Mucosa of descending colon (tissue), 3 donors: ENCODE measurements at regions not wholly inside any gene's neighbourhood (a gene's known extent, or its start where the extent isn't known, plus 50 kb on each side); places are given as distances from the start of the nearest gene placed in this dataset.

Experiments
- ATAC-seq: fragments of 200-7000 bp; cut with Tn5 transposase; one replicate; pipeline ENCODE4 v1.9.1; 2020; ENCODE audit warnings: mild to moderate bottlenecking, moderate library complexity
- DNase-seq, 3 donors: peaks; one replicate each; pipeline ENCODE4 v3.0.0-alpha.2; 2020
- H3K36me3 ChIP-seq: fragments of 200-600 bp; one replicate; pipeline ENCODE4 v1.8.0; 2021; ENCODE audit warnings: low read depth, mild to moderate bottlenecking
- H3K4me1 ChIP-seq: fragments of 200-600 bp; one replicate; pipeline ENCODE4 v1.8.0; 2021; ENCODE audit warnings: low read depth, mild to moderate bottlenecking
- H3K4me3 ChIP-seq: fragments of 200-600 bp; one replicate; pipeline ENCODE4 v1.8.0; 2021; ENCODE audit warnings: mild to moderate bottlenecking
- H3K9me3 ChIP-seq: fragments of 200-600 bp; one replicate; pipeline ENCODE4 v1.8.0; 2021; ENCODE audit warnings: mild to moderate bottlenecking
- intact Hi-C, 2 donors: fragments of 100-400 bp; cut with DNase I in 1 of 2; cut with micrococcal nuclease in 1 of 2; formaldehyde crosslinking; loops; one replicate each; pipeline versions ENCODE4 v1.11.0 to v1.11.1; 2022; cut with DNase I, micrococcal nuclease
- TF ChIP-seq, protein P1 (sequence below): fragments of 200-600 bp; IDR thresholded peaks from one replicate; pipeline ENCODE4 v1.8.0; 2022; ENCODE audit warnings: antibody characterized with exemption, mild to moderate bottlenecking
- donor health status: DM: no; HTN: no; CAD: no; lungs with moderate emphysema.
- donor health status: DM: no; HTN: no; CAD: no.
- donor health status: DM: no; HTN: yes; CAD: no.

DNA sequence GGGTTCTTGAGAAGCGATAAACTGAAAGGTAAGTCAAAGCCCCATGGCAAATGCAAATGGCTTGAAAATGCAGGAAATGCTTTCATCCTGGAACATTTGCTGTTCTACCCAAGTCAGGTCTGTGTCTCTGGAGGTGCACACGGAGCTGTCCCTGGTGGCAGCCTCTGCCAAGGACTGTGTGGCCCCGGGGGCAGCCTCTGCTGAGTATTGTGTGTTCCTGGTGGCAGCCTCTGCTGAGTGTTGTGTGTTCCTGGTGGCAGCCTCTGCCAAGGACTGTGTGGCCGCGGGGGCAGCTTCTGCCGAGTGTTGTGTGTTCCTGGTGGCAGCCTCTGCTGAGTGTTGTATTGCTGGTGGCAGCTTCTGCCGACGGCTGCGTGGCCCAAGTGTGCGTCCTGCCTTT lies 135.6 kb upstream of the ALKAL2 start:
- H3K4me1 ChIP-seq: no peaks in the 10 kb centered on the region
- H3K9me3 ChIP-seq: no peaks in the 10 kb centered on the region
- ATAC-seq (no peak), DNase-seq (no peak)
- H3K36me3 ChIP-seq: no peaks in the 10 kb centered on the region
- TF ChIP-seq, protein P1, sequence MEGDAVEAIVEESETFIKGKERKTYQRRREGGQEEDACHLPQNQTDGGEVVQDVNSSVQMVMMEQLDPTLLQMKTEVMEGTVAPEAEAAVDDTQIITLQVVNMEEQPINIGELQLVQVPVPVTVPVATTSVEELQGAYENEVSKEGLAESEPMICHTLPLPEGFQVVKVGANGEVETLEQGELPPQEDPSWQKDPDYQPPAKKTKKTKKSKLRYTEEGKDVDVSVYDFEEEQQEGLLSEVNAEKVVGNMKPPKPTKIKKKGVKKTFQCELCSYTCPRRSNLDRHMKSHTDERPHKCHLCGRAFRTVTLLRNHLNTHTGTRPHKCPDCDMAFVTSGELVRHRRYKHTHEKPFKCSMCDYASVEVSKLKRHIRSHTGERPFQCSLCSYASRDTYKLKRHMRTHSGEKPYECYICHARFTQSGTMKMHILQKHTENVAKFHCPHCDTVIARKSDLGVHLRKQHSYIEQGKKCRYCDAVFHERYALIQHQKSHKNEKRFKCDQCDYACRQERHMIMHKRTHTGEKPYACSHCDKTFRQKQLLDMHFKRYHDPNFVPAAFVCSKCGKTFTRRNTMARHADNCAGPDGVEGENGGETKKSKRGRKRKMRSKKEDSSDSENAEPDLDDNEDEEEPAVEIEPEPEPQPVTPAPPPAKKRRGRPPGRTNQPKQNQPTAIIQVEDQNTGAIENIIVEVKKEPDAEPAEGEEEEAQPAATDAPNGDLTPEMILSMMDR: no peak
- intact Hi-C loops: no loop called here
- H3K4me3 ChIP-seq: no peak overlapping the region

DNA sequence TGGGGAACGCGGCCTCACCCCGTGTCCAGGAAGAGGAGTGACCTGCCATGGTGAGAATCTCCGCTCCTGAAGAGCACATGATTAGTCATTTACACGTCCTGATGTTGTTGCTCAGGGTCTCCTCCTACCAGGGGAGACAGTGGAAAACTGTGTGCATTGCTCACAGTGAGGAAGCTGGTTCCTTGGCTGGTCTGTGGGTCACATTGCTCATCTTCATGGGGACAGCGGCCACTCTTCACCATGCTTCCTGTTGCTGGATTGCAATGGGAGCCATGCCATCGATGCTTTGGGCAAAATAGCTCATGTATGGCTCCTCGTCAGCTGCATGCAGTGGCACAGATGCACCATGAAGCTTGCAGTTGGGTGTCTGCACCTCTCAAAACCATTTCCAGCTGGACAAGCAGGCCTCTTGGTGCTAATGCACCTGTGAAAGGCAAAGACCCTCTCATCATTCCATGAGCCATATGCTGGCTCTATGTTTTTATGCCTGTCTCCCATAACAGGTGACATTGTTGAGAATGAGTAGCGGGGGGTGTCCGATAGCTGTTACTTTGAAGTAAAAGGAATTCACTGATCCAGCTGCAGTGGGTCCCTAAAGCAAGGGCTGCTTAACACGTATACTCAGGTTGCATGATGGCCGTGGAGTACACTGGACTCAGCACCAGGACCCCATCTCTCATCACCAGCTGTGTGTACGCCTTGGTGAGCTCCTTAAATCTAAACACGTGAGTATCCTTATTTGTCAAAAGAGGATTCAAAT lies 135.0 kb upstream of the ALKAL2 start:
- ATAC-seq (no peak), DNase-seq (no peak)
- Histone ChIP-seq H3K9me3 (no peaks in the 10 kb centered on the region), H3K36me3 (no peaks in the 10 kb centered on the region), H3K4me1 (no peaks in the 10 kb centered on the region), H3K4me3 (no peak overlapping the region)
- intact Hi-C loops: no loop called here
- TF ChIP-seq, protein P1: no peak

DNA sequence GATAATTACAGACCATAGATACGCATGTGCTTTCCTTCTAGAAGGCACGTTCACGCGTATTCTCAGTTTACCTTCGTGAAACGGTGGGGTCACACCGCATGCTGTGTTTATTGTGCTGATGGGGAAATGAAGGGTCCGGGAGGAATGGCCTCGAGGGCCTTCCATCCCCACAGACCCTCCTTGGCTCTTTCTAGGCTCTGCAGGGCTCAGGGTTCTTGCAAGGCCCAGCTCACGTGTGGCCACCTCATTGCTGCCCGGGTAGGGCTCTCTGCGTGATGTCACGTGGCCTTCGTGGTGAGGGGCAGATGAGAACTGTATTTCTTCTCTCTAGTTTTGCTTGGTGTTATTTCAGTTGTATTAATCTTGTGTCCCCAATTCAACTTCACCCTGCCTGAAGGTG lies 133.5 kb upstream of the ALKAL2 start:
- TF ChIP-seq, protein P1: no peak
- Histone ChIP-seq H3K36me3 (no peaks in the 10 kb centered on the region), H3K4me3 (no peak overlapping the region), H3K9me3 (no peaks in the 10 kb centered on the region), H3K4me1 (no peaks in the 10 kb centered on the region)
- intact Hi-C loops: no loop called here
- DNase-seq: no peak
- ATAC-seq: no peak

DNA sequence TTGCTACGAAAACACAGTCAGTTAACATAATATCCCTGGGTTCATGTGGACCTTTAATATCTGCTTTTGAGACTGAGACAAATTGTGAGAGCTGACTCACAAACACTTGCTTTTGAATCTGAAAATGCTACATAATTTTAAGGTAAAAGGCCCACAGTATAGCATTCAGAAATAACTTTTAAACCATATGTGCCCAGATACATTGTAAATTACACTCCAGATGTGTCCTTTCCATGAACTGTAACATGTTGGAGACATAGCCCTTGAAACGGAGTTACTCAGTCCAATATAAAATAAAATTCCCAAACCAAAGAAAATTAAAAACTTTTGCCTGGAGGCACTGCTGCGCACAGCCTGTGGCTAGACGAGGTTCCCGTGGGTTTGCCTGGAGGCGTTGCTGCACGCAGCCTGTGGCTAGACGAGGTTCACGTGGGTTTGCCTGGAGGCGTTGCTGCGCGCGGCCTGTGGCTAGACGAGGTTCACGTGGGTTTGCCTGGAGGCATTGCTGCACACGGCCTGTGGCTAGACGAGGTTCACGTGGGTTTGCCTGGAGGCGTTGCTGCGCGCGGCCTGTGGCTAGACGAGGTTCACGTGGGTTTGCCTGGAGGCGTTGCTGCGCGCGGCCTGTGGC lies 131.9 kb upstream of the ALKAL2 start:
- TF ChIP-seq, protein P1: no peak
- no peak for ATAC-seq
- intact Hi-C loops: no loop called here

DNA sequence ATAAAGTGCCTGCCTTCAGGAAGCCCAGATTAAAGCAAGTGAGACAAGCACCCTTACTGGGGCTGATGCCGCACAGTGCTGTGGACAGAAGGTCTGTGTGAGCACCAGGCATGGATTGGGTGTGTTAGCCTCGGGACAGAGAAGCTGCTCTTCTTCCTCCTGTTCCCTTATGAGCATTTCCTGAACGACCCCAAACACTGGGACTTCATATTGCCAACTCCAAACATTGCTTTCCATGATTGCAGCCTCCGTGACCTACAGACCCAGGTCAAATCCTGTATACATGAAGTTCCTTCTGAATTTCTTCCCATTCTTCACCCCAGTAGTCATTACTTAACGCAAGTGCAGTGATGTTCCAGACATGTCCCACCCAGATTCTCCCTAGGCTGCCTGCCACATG lies 129.8 kb upstream of the ALKAL2 start:
- no peak for ATAC-seq
- H3K4me1 ChIP-seq: no peaks in the 10 kb centered on the region
- H3K36me3 ChIP-seq: no peaks in the 10 kb centered on the region
- intact Hi-C loops: no loop called here
- DNase-seq: no peak
- H3K4me3 ChIP-seq: no peak overlapping the region
- TF ChIP-seq, protein P1: no peak
- H3K9me3 ChIP-seq: no peaks in the 10 kb centered on the region

More for the DNA sequence above, 131.9 kb upstream of the ALKAL2 start:
- Histone ChIP-seq H3K4me1 (no peaks in the 10 kb centered on the region), H3K4me3 (no peak overlapping the region), H3K36me3 (no peaks in the 10 kb centered on the region), H3K9me3 (no peaks in the 10 kb centered on the region)
- DNase-seq: no peak
